GM23248 (cell line): ENCODE measurements at regions not wholly inside any gene's neighbourhood (a gene's known extent, or its start where the extent isn't known, plus 50 kb on each side); places are given as distances from the start of the nearest gene placed in this dataset.
"Not testable (repeated sequence)": the region's sequence is repeated elsewhere in the genome, so short reads cannot be mapped to it uniquely, and the experiment has no call there.

Source experiments
- DNase-seq: peaks from one replicate; pipeline ENCODE4 v3.0.0-alpha.2; 2015
- H2AFZ ChIP-seq: fragments of 200-600 bp; sonication (generic); 2 replicates; pipeline ENCODE4 v1.6.1; 2016; ENCODE audit warnings: antibody characterized with exemption
- H3F3A ChIP-seq: fragments of 200-600 bp; sonication (generic); 2 replicates; pipeline ENCODE4 v1.6.1; 2016; ENCODE audit warnings: mild to moderate bottlenecking, antibody characterized with exemption, mixed run types; ENCODE audit not compliant: insufficient read depth
- H3K27ac ChIP-seq: fragments of 200-600 bp; sonication (generic); 2 replicates; pipeline ENCODE4 v1.5.1; 2016; ENCODE audit warnings: mild to moderate bottlenecking
- H3K27me3 ChIP-seq: fragments of 200-600 bp; sonication (generic); replicated peaks from 2 replicates; pipeline ENCODE4 v1.6.1; 2016; ENCODE audit warnings: mild to moderate bottlenecking; ENCODE audit not compliant: insufficient read depth
- H3K36me3 ChIP-seq: fragments of 200-600 bp; sonication (generic); 2 replicates; pipeline ENCODE4 v1.6.1; 2016; ENCODE audit warnings: low read depth, mild to moderate bottlenecking
- H3K4me1 ChIP-seq: fragments of 200-600 bp; sonication (generic); 2 replicates; pipeline ENCODE4 v1.6.1; 2016; ENCODE audit warnings: mild to moderate bottlenecking; ENCODE audit not compliant: insufficient read depth
- H3K4me2 ChIP-seq: fragments of 200-600 bp; sonication (generic); one replicate; pipeline ENCODE4 v1.6.1; 2016; ENCODE audit warnings: mild to moderate bottlenecking; ENCODE audit not compliant: unreplicated experiment
- H3K4me3 ChIP-seq: fragments of 200-600 bp; sonication (generic); 2 replicates; pipeline ENCODE4 v1.5.1; 2016; ENCODE audit warnings: mild to moderate bottlenecking
- H3K79me2 ChIP-seq: fragments of 200-600 bp; sonication (generic); 2 replicates; pipeline ENCODE4 v1.6.1; 2016; ENCODE audit warnings: mild to moderate bottlenecking; ENCODE audit not compliant: insufficient read depth
- H3K9ac ChIP-seq: fragments of 200-600 bp; sonication (generic); 2 replicates; pipeline ENCODE4 v1.6.1; 2016; ENCODE audit warnings: mild to moderate bottlenecking
- H3K9me2 ChIP-seq: fragments of 200-600 bp; sonication (generic); 2 replicates; pipeline ENCODE4 v1.6.1; 2016; ENCODE audit warnings: mixed run types, mild to moderate bottlenecking, moderate library complexity; ENCODE audit not compliant: insufficient read depth
- H3K9me3 ChIP-seq: fragments of 200-600 bp; sonication (generic); one replicate; pipeline ENCODE4 v1.6.1; 2017; ENCODE audit warnings: low read depth
- H4K20me1 ChIP-seq: fragments of 200-600 bp; sonication (generic); 2 replicates; pipeline ENCODE4 v1.6.0; 2016; ENCODE audit not compliant: insufficient read depth
- EZH2 ChIP-seq: fragments of 200-600 bp; sonication (generic); IDR thresholded peaks from 2 replicates; pipeline ENCODE4 v1.6.1; 2018; ENCODE audit warnings: antibody characterized with exemption, mild to moderate bottlenecking; ENCODE audit not compliant: insufficient read depth, poor library complexity, severe bottlenecking
- EZH2phosphoT487 ChIP-seq: fragments of 200-600 bp; sonication (generic); IDR thresholded peaks from 2 replicates; pipeline ENCODE4 v1.6.1; 2018; ENCODE audit warnings: antibody characterized with exemption, moderate library complexity, mild to moderate bottlenecking, low read depth; ENCODE audit not compliant: insufficient read depth
- WGBS, 2 experiments: methylation state at CpG; one replicate each; pipeline ENCODE4 v1.1.6; 2015 to 2017; ENCODE audit warnings: low lambda C conversion rate in 2 of 2, low coverage in 1 of 2; ENCODE audit errors: missing lambda C conversion rate in 2 of 2; 5-methylcytosine and 5-hydroxymethylcytosine counted together
- in situ Hi-C: fragments of 300-500 bp; cut with MboI; formaldehyde crosslinking; loops from 2 replicates; pipeline ENCODE4 v1.15.0; 2020

DNA sequence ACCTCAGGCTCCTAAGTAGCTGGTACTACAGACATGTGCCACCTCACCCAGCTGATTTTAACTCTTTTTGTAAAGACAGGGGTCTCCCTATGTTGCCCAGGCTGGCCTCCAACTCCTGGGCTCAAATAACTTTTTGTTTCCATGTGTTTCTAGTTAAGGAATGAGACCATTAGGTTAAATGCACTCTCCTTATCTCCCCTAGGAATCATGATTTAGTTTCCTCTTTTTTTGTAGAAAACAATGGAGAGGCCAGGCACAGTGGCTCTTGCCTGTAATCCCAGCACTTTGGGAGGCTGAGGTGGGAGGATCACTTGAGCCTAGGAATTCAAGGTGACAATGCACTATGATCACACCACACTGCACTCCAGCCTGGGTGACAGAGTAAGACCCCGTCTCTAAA is 198.8 kb upstream of the C2CD4B start:
- Histone ChIP-seq H3K4me1 (peaks cover 13% of the 10 kb centered on the region), H3K36me3 (no peaks in the 10 kb centered on the region), H2AFZ (no peak overlapping the region), H3K9me2 (no peaks in the 10 kb centered on the region), H3K27me3 (no peaks in the 10 kb centered on the region), H3K4me2 (no peak overlapping the region), H3F3A (peaks cover 9% of the 10 kb centered on the region), H3K27ac (no peak overlapping the region), H3K4me3 (no peak overlapping the region), H3K9me3 (no peaks in the 10 kb centered on the region), H3K9ac (no peak overlapping the region), H4K20me1 (no peaks in the 10 kb centered on the region), H3K79me2 (no peaks in the 10 kb centered on the region)
- WGBS, 2 experiments, result 33 to 50% methylated on average over 1 of the region's 1 CpG
- TF ChIP-seq EZH2phosphoT487 (no peak), EZH2 (no peak)
- in situ Hi-C loops, result no loop called here
- no peak for DNase-seq

DNA sequence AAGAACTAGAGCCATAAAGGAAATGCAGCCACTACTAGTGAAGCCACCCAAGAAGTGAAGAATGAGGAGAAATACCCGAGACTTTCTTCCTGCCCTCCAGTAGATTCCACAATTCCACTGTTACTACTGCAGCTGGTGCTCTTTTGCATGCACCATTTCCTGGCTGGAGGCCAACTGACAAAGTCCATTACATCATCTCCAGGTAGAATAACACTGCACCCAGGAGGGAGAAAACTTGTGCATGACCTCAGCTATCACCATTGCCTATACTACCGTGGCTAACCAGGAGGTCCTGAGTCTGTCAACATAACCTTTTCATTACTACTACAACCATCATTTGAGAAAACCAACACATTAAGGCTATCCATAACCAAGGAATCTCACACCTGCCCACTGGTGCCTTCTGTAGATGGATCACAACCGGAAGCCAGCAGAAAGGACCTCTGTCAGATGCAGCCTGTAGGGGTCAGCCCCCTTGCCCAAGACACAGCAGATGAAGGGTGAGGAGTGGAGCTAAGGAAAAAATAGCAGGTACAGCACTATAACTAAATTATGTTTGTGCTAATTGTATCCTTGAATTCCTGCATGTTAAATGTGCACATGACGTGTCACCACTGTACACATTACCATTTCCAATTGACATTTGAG is 200.8 kb upstream of the C2CD4B start:
- Histone ChIP-seq H2AFZ (no peak overlapping the region), H3K27me3 (no peaks in the 10 kb centered on the region), H3K9ac (no peak overlapping the region), H3K9me2 (no peaks in the 10 kb centered on the region), H3K4me2 (no peak overlapping the region), H3K36me3 (no peaks in the 10 kb centered on the region), H3K79me2 (no peaks in the 10 kb centered on the region), H4K20me1 (no peaks in the 10 kb centered on the region), H3K27ac (no peak overlapping the region), H3K9me3 (no peaks in the 10 kb centered on the region), H3K4me1 (peaks cover 9% of the 10 kb centered on the region), H3K4me3 (no peak overlapping the region), H3F3A (peaks cover 9% of the 10 kb centered on the region)
- no peak for DNase-seq
- in situ Hi-C loops, result no loop called here
- 61 to 63% methylated on average over 4 of the region's 4 CpGs for WGBS, 2 experiments
- TF ChIP-seq EZH2phosphoT487 (no peak), EZH2 (no peak)

DNA sequence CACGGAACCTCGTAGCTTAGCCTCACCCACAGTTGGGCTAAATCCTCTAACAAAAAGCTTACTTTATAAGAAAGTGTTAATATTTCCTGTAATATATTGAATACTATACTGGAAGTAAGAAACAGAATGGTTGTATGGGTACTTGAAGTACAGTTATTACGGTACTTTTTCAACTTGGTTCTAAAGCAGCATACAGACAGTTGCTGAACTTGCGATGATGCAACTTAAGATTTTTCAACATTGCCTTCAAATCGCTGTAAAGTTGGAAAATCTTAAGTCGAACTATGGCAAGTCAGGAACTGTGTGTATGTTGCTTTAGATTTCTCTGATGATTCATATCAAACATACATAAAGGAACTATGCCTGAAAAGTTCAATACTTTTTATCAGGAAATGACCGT is 204.4 kb upstream of the C2CD4B start:
- Histone ChIP-seq H4K20me1 (no peaks in the 10 kb centered on the region), H3K27ac (no peak overlapping the region), H3K9ac (no peak overlapping the region), H3K9me2 (no peaks in the 10 kb centered on the region), H3K9me3 (no peaks in the 10 kb centered on the region), H3K4me1 (no peaks in the 10 kb centered on the region), H3F3A (no peaks in the 10 kb centered on the region), H3K79me2 (no peaks in the 10 kb centered on the region), H2AFZ (no peak overlapping the region), H3K4me3 (no peak overlapping the region), H3K27me3 (no peaks in the 10 kb centered on the region), H3K36me3 (no peaks in the 10 kb centered on the region), H3K4me2 (no peak overlapping the region)
- DNase-seq, result no peak
- in situ Hi-C loops, result no loop called here
- no peak for TF ChIP-seq EZH2phosphoT487
- no peak for TF ChIP-seq EZH2
- 76 to 83% methylated on average over 7 of the region's 7 CpGs for WGBS, 2 experiments

DNA sequence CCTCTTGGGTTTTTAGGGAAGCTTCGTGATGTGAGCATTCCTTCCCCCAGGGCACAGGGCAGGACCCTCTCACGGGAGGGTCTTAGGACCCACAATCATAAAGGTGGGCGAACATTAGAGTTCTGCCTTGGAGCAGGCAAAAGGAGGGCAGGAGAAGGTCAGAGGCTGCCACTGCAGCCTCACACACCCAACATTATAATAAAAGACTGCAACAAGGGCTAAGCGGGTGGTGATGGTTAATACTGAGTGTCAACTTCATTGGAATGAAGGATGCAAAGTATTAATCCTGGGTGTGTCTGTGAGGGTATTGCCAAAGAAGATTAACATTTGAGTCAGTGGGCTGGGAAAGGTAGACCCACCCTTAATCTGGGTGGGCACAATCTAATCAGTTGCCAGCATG is 206.6 kb upstream of the C2CD4B start:
- H2AFZ ChIP-seq, H3K9ac ChIP-seq, H3K79me2 ChIP-seq, H3K27ac ChIP-seq, H4K20me1 ChIP-seq, H3F3A ChIP-seq, H3K9me3 ChIP-seq, DNase-seq, H3K9me2 ChIP-seq, H3K36me3 ChIP-seq, H3K4me1 ChIP-seq, H3K4me3 ChIP-seq, in situ Hi-C loops, H3K27me3 ChIP-seq, H3K4me2 ChIP-seq: not testable (repeated sequence)
- WGBS, 2 experiments, result 57 to 61% methylated on average over 4 of the region's 4 CpGs

DNA sequence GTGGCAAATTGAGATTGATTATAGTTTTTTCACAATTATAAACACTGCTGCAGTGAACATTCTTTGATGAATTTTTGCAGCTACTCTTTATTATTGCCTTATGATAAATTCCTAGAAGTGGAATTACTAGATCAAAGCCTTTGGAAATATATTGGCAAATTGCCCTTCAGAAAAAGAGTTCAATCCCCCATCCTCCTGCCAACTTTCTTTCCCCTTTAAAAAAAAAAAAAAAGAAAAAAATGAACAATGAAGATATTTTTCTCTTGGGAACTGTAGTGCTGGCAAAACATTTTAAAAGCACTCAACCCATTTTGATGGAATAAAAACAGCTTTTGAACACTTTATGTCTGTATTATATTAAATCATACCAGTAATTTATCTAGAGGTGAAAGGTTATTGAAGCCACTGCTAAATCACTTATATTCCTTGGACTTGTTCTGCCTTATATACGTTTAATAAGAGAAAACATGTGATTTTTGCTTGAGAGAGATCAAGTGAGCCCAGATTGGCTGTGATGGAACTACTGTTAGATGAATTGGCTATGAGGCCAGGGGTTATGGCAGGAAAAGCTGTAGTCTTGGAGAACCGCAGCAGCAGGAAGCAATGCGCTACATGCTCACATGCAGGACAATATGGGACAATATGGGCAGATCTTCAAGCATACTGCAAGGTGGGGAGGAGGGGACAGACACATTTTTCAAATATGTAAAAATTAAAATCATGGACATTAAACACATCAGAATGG is 212.8 kb upstream of the C2CD4B start:
- H3K79me2 ChIP-seq, result no peaks in the 10 kb centered on the region
- H4K20me1 ChIP-seq, result no peaks in the 10 kb centered on the region
- in situ Hi-C loops, result no loop called here
- 64 to 71% methylated on average over 3 of the region's 3 CpGs for WGBS, 2 experiments
- H3K27ac ChIP-seq, result no peak overlapping the region
- no peak for DNase-seq
- no peaks in the 10 kb centered on the region for H3K9me2 ChIP-seq
- no peaks in the 10 kb centered on the region for H3F3A ChIP-seq
- no peak overlapping the region for H3K4me2 ChIP-seq
- H3K27me3 ChIP-seq, result no peaks in the 10 kb centered on the region
- no peak overlapping the region for H3K9ac ChIP-seq
- H3K9me3 ChIP-seq, result no peaks in the 10 kb centered on the region
- TF ChIP-seq EZH2phosphoT487 (no peak), EZH2 (no peak)
- H3K4me1 ChIP-seq, result no peaks in the 10 kb centered on the region
- H3K36me3 ChIP-seq, result no peaks in the 10 kb centered on the region
- no peak overlapping the region for H3K4me3 ChIP-seq
- H2AFZ ChIP-seq, result no peak overlapping the region
